Hypothalamus (tissue), 51 donors: ENCODE measurements at regions not wholly inside any gene's neighbourhood (a gene's known extent, or its start where the extent isn't known, plus 50 kb on each side); places are given as distances from the start of the nearest gene placed in this dataset.
A peak's percentile ranks its signal among the peaks of the same experiment; 100 is the strongest.
"Not testable (repeated sequence)": the region's sequence is repeated elsewhere in the genome, so short reads cannot be mapped to it uniquely, and the experiment has no call there.

Source experiments
- DNase-seq, 51 donors: peaks; one replicate each; lab custom pipeline; 2025; lab: John Stamatoyannopoulos, UW

- no peak for DNase-seq
Measured at GRCh38 chr16:65763640-65764305, 602.7 kb upstream of the CDH5 start.

- no peak for DNase-seq
Measured at GRCh38 chr16:65760874-65761273, 605.6 kb upstream of the CDH5 start.

- no peak for DNase-seq
Measured at GRCh38 chr16:65758620-65759019, 607.9 kb upstream of the CDH5 start.

DNA sequence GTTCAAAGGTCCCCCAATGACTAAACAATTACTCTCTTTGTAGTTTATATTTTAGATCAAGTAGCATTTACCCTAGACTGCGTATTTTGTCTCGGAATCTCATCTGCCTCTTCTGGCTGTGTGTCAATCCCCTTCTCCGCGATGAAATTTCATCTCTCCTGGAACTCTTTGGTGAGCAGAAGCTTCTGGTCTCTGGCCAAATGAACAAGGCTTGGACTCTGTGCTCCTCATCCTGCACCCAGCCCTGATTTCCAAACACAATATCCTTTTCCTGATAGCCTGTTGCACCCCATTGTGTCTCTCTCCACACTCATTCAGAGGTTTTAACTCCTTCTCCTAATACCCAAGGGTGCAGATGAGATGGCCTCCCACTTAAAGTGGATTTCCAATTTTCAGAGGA, 609.4 kb upstream of the CDH5 start:
- DNase-seq = no peak

DNA sequence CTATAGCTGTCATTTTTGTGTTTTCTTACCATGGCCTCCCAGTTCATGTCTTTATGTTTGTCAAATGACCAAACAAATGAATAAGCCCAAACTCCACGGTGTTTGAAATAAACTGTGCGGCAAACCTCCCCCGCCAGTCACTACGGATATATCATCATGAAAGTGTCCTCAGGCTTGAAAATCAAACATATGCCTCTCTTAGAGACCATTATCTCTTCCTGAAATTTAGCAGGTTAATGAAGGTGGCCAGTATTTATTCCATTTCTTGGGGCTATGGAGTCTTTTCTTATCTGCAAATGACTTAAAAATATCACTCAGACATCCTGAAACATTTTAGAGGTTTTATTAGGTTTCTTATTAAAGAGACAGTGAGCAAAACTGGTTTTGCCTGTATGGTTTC, 610.3 kb upstream of the CDH5 start:
- no peak for DNase-seq

- no peak for DNase-seq
Measured at GRCh38 chr16:65754820-65755691, 611.4 kb upstream of the CDH5 start.

GRCh38 chr16:65752522-65752844, 614.0 kb upstream of the CDH5 start:
- no peak for DNase-seq

- DNase-seq = no peak
Measured at GRCh38 chr16:65751622-65752521, 614.6 kb upstream of the CDH5 start.

DNA sequence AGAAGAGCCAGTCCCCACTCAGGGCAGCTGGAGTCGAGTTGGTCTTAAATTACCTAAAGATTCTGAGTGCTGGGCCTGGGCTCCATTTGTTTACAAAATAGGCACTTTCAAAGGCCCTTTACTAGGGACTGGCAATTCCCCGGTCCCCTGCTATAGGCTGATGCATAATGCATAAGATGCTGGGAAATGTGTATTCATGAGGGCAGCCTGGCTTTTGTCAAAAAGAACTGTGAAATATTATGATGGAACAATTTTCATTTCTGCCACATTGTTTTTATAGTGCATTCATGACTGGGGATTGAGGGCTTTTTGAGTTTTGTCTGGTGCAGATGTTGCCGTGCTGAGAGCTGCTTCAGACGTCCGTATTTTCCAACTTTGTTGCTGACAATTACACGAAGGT, 617.0 kb upstream of the CDH5 start:
- no peak for DNase-seq

DNA sequence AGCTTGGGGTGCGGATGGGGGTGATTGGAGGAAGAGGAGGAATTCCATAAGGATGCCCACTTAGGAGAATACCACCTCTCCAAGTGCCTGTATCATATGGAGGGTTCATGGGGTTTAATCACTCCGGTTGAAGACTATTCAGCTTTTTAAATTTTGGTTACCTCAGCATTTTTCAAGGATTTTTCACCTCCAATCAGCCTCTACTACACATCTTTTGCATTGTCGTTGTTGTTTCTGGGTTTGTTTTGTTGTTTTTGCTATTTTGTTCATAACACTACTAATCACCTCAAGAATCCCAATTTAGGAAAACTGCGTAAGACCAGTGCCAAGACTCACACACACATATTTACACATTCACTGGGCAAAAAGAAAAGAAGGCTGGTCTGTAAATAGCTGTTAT, 619.5 kb upstream of the CDH5 start:
- DNase-seq = no peak

DNA sequence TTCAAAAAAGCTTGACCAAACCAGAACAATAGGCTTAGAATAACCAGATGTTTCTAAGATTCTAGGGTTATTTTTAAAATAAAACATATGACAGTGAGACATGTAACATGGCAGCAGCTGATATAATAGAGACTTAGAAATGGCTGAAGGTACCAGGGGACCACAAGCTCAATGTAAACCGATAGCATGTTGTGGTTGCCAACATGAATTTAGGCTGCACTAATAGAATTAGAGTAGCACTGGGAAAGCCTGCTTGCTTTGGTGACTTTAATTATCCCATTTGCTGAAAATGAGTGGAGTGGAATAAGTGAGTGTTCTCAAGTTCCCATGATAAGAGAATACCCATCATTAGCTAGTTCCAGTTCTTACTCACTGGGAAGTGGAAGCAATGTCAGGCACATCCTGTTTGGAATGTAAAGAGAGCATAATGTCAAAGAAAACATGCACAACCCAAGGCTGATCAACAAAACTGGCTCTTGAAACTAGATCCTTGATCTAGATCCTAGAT, 621.2 kb upstream of the CDH5 start:
- no peak for DNase-seq

DNA sequence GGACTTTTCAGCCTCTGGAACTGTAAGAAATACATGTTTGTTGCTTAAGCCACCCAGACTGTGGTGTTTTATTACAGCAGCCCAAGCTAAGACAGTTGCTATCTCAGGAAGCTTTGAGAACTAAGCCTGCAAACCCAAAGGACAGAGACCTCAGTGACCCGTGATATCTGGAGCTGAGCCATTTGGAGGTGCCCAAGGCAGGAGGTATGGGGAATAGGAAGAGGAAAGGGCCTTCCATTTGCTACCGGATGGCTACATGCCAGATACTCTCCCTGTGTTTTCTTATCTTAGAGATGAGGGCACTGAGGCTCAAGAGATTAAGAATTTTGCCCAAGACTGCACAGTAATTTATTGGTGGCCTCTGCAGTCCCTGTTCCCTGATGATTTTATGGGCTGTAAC, 622.1 kb upstream of the CDH5 start:
- no peak for DNase-seq

- DNase-seq = no peak
Measured at GRCh38 chr16:65743558-65743957, 621.7 kb upstream of the CDH11 start.

- no peak for DNase-seq
Measured at GRCh38 chr16:65740711-65741110, 618.8 kb upstream of the CDH11 start.

DNA sequence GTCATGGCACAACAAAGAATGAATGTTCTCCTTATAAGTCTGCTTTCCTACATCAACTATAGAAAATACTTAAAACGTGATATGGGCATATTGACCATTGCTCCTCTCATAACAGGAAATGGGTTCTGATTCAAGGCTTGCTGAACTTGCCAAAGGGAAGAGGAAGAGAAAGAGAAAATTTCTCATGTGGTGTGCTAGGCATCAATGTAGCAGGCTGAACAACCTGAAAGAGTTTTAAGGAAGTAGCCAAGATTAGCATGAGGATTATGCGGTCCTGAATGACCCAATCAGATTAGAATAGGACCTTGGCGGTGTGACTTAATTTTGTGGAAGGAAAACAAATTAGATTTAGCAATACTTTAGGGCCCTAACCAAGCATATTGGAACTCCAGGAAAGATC, 617.7 kb upstream of the CDH11 start:
- no peak for DNase-seq

- DNase-seq = no peak
Measured at GRCh38 chr16:65737831-65738230, 616.0 kb upstream of the CDH11 start.

DNA sequence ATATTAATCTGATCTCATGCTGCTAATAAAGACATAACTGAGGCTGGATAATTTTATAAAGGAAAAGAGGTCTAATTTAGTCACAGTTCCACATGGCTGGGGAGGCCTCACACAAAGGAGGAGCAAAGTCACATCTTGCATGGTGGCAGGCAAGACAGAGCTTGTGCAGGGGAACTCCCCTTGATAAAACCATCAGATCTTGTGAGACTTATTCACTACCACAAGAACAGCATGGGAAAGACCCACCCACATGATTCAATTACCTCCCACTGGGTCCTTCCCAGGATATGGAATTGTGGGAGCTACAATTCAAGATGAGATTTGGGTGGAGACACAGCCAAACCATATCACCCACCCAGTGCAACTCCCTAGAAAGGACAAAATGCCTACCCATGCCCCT, 613.8 kb upstream of the CDH11 start:
- not testable (repeated sequence) for DNase-seq

GRCh38 chr16:65733721-65734120, 611.9 kb upstream of the CDH11 start:
- DNase-seq = no peak

DNA sequence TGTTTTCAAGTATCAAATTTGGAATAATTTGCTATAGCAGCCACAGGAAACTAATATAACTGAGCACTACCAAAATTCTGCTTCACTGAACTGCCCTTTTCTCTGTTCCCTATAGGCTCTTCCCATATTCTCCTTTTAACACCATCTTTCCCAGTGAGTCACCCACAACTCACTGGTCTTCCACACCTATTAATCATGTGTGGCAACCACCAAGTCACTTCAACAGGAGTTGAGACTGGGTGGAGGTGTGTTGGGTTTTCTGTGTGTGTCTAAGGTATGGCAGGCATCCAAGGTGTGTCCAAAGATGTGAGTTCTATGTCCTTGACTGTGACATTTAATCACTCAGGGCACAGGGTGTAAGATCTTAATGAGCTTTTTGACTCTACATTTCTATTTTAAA, 610.0 kb upstream of the CDH11 start:
- DNase-seq = no peak

- no peak for DNase-seq
Measured at GRCh38 chr16:65728652-65729051, 606.8 kb upstream of the CDH11 start.

DNA sequence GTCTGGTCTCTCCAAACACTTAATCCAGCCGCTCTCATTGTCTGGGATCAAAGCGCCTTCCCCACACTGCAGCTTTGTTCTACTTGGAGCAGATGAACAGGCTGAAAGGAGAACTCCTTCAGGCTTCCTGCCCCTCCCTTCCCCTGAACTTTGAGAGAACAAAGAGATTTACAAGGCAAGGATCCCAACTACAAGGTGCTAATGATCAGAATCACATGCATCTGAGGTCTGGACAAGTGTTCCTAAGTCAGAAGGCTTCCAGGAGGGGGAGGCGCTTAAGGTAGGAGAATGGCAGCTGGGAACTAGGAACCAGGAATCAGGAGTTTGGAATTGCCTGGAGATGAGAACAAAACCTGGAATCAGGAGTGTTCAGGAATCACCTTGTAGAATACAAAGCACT, 606.3 kb upstream of the CDH11 start:
- DNase-seq = peak in 1 of 51 donors; percentile 5
